OCI-LY7 (cell line): ENCODE measurements at regions not wholly inside any gene's neighbourhood (a gene's known extent, or its start where the extent isn't known, plus 50 kb on each side); places are given as distances from the start of the nearest gene placed in this dataset.
"Not testable (repeated sequence)": the region's sequence is repeated elsewhere in the genome, so short reads cannot be mapped to it uniquely, and the experiment has no call there.

Experiments
- BruUV-seq: library from RNA; stranded (reverse); fragments of 400-500 nt; replicated peaks from 2 replicates; lab custom pipeline; 2021; lab: Mats Ljungman, UMichigan
- CTCF ChIA-PET: fragments of 300-600 bp; sonication (Branson Sonifier 250); formaldehyde crosslinking; loops from one replicate; lab custom pipeline; 2022; ENCODE audit warnings: antibody characterized with exemption; ENCODE audit not compliant: unreplicated experiment; lab: Charles Lee
- POLR2A ChIA-PET: fragments of 300-600 bp; sonication (Branson Sonifier 250); formaldehyde crosslinking; loops from one replicate; lab custom pipeline; 2022; ENCODE audit warnings: antibody characterized with exemption; lab: Charles Lee
- DNase-seq: peaks from one replicate; pipeline ENCODE4 v3.0.0-alpha.2; 2015; ENCODE audit warnings: low spot score
- H2AFZ ChIP-seq: fragments of 200-600 bp; sonication (generic), shearing (Covaris generic); 2 replicates; pipeline ENCODE4 v1.6.1; 2014; ENCODE audit warnings: mild to moderate bottlenecking, antibody characterized with exemption, low read length, moderate library complexity
- H3K27ac ChIP-seq: fragments of 200-600 bp; sonication (generic); 2 replicates; pipeline ENCODE4 v1.5.1; 2014; ENCODE audit warnings: mixed run types, low read depth, mild to moderate bottlenecking, moderate library complexity, low read length, inconsistent platforms; ENCODE audit not compliant: poor library complexity, severe bottlenecking
- H3K36me3 ChIP-seq: fragments of 200-600 bp; sonication (generic); 2 replicates; pipeline ENCODE4 v1.6.1; 2014; ENCODE audit warnings: mild to moderate bottlenecking, antibody characterized with exemption, low read length, moderate library complexity, mixed read lengths; ENCODE audit not compliant: insufficient read depth
- H3K4me1 ChIP-seq: fragments of 200-600 bp; sonication (generic); 2 replicates; pipeline ENCODE4 v1.5.1; 2014; ENCODE audit warnings: mild to moderate bottlenecking, low read length; ENCODE audit not compliant: insufficient read depth, poor library complexity, severe bottlenecking
- H3K4me2 ChIP-seq: fragments of 200-600 bp; sonication (generic); 2 replicates; pipeline ENCODE4 v1.6.1; 2014; ENCODE audit warnings: mild to moderate bottlenecking, low read length
- H3K4me3 ChIP-seq: fragments of 200-600 bp; sonication (generic); 2 replicates; pipeline ENCODE4 v1.5.1; 2014; ENCODE audit warnings: mild to moderate bottlenecking, low read depth, low read length; ENCODE audit not compliant: poor library complexity, severe bottlenecking
- H3K79me2 ChIP-seq: fragments of 200-600 bp; sonication (generic); 2 replicates; pipeline ENCODE4 v1.6.1; 2016; ENCODE audit warnings: low read depth, mild to moderate bottlenecking, low read length, moderate library complexity, mixed read lengths; ENCODE audit not compliant: insufficient read depth
- H3K9me2 ChIP-seq: fragments of 200-600 bp; sonication (generic); 2 replicates; pipeline ENCODE4 v1.6.1; 2016; ENCODE audit warnings: mild to moderate bottlenecking, low read length, mixed read lengths; ENCODE audit not compliant: insufficient read depth
- H3K9me3 ChIP-seq: fragments of 200-600 bp; sonication (generic); 2 replicates; pipeline ENCODE4 v1.6.1; 2014; ENCODE audit warnings: mild to moderate bottlenecking, mixed run types, low read length, mixed read lengths
- H4K20me1 ChIP-seq: fragments of 200-600 bp; sonication (generic); 2 replicates; pipeline ENCODE4 v1.6.1; 2014; ENCODE audit warnings: mild to moderate bottlenecking, antibody characterized with exemption, low read length, moderate library complexity, mixed read lengths; ENCODE audit not compliant: insufficient read depth
- intact Hi-C: fragments of 100-400 bp; cut with micrococcal nuclease; formaldehyde crosslinking; loops from one replicate; pipeline ENCODE4 v1.10.0; 2022; ENCODE audit not compliant: unreplicated experiment

- H3K4me1 ChIP-seq, BruUV-seq, POLR2A ChIA-PET: not testable (repeated sequence)
Observed at GRCh38 chr1:145535461-145535860, 72.3 kb upstream of the GPR89A start.

GRCh38 chr1:145528068-145528564 is 79.7 kb upstream of the GPR89A start:
- H3K4me2 ChIP-seq, H3K4me1 ChIP-seq, H3K9me2 ChIP-seq, H3K9me3 ChIP-seq, H3K36me3 ChIP-seq, POLR2A ChIA-PET, H3K27ac ChIP-seq, H2AFZ ChIP-seq, H3K79me2 ChIP-seq, H3K4me3 ChIP-seq, intact Hi-C loops, H4K20me1 ChIP-seq, DNase-seq, BruUV-seq, CTCF ChIA-PET: not testable (repeated sequence)

More at GRCh38 chr1:145535461-145535860, 72.3 kb upstream of the GPR89A start:
- H3K9me3 ChIP-seq, H4K20me1 ChIP-seq, H3K79me2 ChIP-seq, H3K27ac ChIP-seq, H3K4me2 ChIP-seq, H3K36me3 ChIP-seq, DNase-seq, H3K4me3 ChIP-seq, H3K9me2 ChIP-seq, intact Hi-C loops, H2AFZ ChIP-seq, CTCF ChIA-PET: not testable (repeated sequence)

DNA sequence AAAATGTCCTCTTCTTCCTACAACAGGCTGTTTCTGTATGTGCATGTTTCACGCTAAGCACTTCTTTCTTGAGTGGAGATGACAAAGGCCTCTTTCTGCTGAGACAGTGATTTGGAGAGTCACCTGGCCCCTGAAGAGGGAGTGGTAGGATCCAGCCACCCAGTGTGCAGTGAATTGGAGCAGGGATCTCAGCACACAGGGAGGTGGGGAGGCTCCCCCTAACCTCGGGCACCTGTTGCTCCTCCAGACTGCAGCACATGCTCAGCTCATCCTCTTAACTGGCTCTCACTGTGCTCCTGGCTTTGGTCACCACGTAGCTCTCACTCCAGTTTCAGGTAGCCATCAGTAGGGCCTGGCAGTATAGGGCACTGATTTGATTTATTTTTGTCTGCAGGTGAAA is 87.6 kb upstream of the GPR89A start:
- CTCF ChIA-PET, intact Hi-C loops, H4K20me1 ChIP-seq, H3K36me3 ChIP-seq, DNase-seq, POLR2A ChIA-PET, H2AFZ ChIP-seq, H3K79me2 ChIP-seq, H3K9me3 ChIP-seq, BruUV-seq, H3K27ac ChIP-seq, H3K4me2 ChIP-seq, H3K4me1 ChIP-seq, H3K9me2 ChIP-seq, H3K4me3 ChIP-seq: not testable (repeated sequence)

GRCh38 chr1:145519302-145519701 is 88.5 kb upstream of the GPR89A start:
- H3K4me1 ChIP-seq, BruUV-seq, CTCF ChIA-PET, H2AFZ ChIP-seq, intact Hi-C loops, H3K9me2 ChIP-seq, H3K27ac ChIP-seq, H3K36me3 ChIP-seq, DNase-seq, H3K4me2 ChIP-seq, H4K20me1 ChIP-seq, H3K79me2 ChIP-seq, H3K9me3 ChIP-seq, H3K4me3 ChIP-seq: not testable (repeated sequence)
- POLR2A ChIA-PET: interaction anchor here (0.6 kb wide), 1 partner anchor 167 kb away, joined by 3 read pairs; no protein-coding TSS in a partner anchor
